HepG2 (cell line): ENCODE measurements at regions not wholly inside any gene's neighbourhood (a gene's known extent, or its start where the extent isn't known, plus 50 kb on each side); places are given as distances from the start of the nearest gene placed in this dataset.

Experiments
- ARID5B ChIP-seq: IDR thresholded peaks from 2 replicates; pipeline ENCODE4 v1.4.0; 2020; ENCODE audit warnings: mild to moderate bottlenecking, missing genetic modification reagents
- CHD4 ChIP-seq: fragments of 200-600 bp; sonication (generic); IDR thresholded peaks from 2 replicates; pipeline ENCODE4 v1.7.0; 2017; ENCODE audit warnings: mild to moderate bottlenecking, low read length, borderline replicate concordance
- EEA1 ChIP-seq: sonication (generic); formaldehyde crosslinking; IDR thresholded peaks from 2 replicates; pipeline ENCODE4 v1.5.1; 2020; ENCODE audit warnings: mild to moderate bottlenecking, missing genetic modification reagents, borderline replicate concordance
- HHEX ChIP-seq: IDR thresholded peaks from 2 replicates; pipeline ENCODE4 v1.6.1; 2016; ENCODE audit warnings: control low read depth
- HMGA1 ChIP-seq: sonication (generic); formaldehyde crosslinking; conservative IDR thresholded peaks from 2 replicates; pipeline ENCODE4 v1.4.0; 2020; ENCODE audit warnings: missing genetic modification reagents
- IRX3 ChIP-seq: sonication (generic); formaldehyde crosslinking; IDR thresholded peaks from 2 replicates; pipeline ENCODE4 v1.8.1; 2023; ENCODE audit warnings: mild to moderate bottlenecking, low read depth, missing genetic modification reagents, borderline replicate concordance
- KAT7 ChIP-seq: IDR thresholded peaks from 2 replicates; pipeline ENCODE4 v1.6.1; 2018; ENCODE audit warnings: borderline replicate concordance, missing compliant biosample characterization
- MBNL3 ChIP-seq: fragments of 250-450 bp; sonication (Bioruptor Pico); conservative IDR thresholded peaks from 2 replicates; pipeline ENCODE4 v1.8.0; 2022; ENCODE audit warnings: mild to moderate bottlenecking, inconsistent platforms
- NFKB2 ChIP-seq: sonication (generic); formaldehyde crosslinking; IDR thresholded peaks from 2 replicates; pipeline ENCODE4 v1.4.0; 2020; ENCODE audit warnings: missing genetic modification reagents, borderline replicate concordance
- PAWR ChIP-seq: sonication (generic); formaldehyde crosslinking; IDR thresholded peaks from 2 replicates; pipeline ENCODE4 v1.4.0; 2020; ENCODE audit warnings: missing genetic modification reagents, mild to moderate bottlenecking, borderline replicate concordance
- RBFOX2 ChIP-seq: fragments of 200-400 bp; formaldehyde crosslinking; IDR thresholded peaks from 2 replicates; pipeline ENCODE4 v1.6.1; 2017; ENCODE audit warnings: low read depth, mild to moderate bottlenecking, low read length
- SATB2 ChIP-seq: sonication (generic); formaldehyde crosslinking; IDR thresholded peaks from 2 replicates; pipeline ENCODE4 v1.5.0; 2020; ENCODE audit warnings: missing genetic modification reagents
- SOX13 ChIP-seq, 3 experiments: fragments of 450-650 bp in 1 of 3; sonication (generic) in 1 of 3; formaldehyde crosslinking in 1 of 3; IDR thresholded peaks in 2 of 3; conservative IDR thresholded peaks in 1 of 3; 2 replicates each; pipeline versions ENCODE4 v1.5.0 to v1.6.1; 2016 to 2020; ENCODE audit warnings: antibody characterized with exemption in 1 of 3, mild to moderate bottlenecking in 1 of 3, missing compliant biosample characterization in 1 of 3, missing genetic modification reagents in 1 of 3, moderate library complexity in 1 of 3
- THAP7 ChIP-seq: sonication (generic); formaldehyde crosslinking; IDR thresholded peaks from 2 replicates; pipeline ENCODE4 v1.8.1; 2023; ENCODE audit warnings: mild to moderate bottlenecking, missing genetic modification reagents
- ZHX1 ChIP-seq: sonication (generic); formaldehyde crosslinking; IDR thresholded peaks from 2 replicates; pipeline ENCODE4 v1.8.1; 2022; ENCODE audit warnings: low read depth, mild to moderate bottlenecking, missing genetic modification reagents
- ZMAT3 ChIP-seq: sonication (generic); formaldehyde crosslinking; conservative IDR thresholded peaks from 2 replicates; pipeline ENCODE4 v1.7.0; 2021; ENCODE audit warnings: missing genetic modification reagents
- ZMYM4 ChIP-seq: sonication (generic); formaldehyde crosslinking; IDR thresholded peaks from 2 replicates; pipeline ENCODE4 v1.8.1; 2023; ENCODE audit warnings: mild to moderate bottlenecking, missing genetic modification reagents
- ZNF230 ChIP-seq: sonication (generic); formaldehyde crosslinking; IDR thresholded peaks from 2 replicates; pipeline ENCODE4 v1.4.0; 2020; ENCODE audit warnings: mild to moderate bottlenecking, missing genetic modification reagents
- ZNF335 ChIP-seq: sonication (generic); formaldehyde crosslinking; IDR thresholded peaks from 2 replicates; pipeline ENCODE4 v1.4.0; 2020; ENCODE audit warnings: missing genetic modification reagents
- ZNF468 ChIP-seq: sonication (generic); formaldehyde crosslinking; IDR thresholded peaks from 2 replicates; pipeline ENCODE4 v1.8.0; 2022; ENCODE audit warnings: mild to moderate bottlenecking, moderate library complexity, missing genetic modification reagents
- ZNF562 ChIP-seq: sonication (generic); formaldehyde crosslinking; IDR thresholded peaks from 2 replicates; pipeline ENCODE4 v1.8.0; 2022; ENCODE audit warnings: missing genetic modification reagents, borderline replicate concordance

GRCh38 chr4:92012899-92013867 lies 290.6 kb upstream of the GRID2 start (continued):
- TF ChIP-seq ARID5B, result 0 out of 2 replicates have a peak, but pooled peaks have one; percentile 32
- TF ChIP-seq EEA1 (CRISPR knock-in tag), result no peak
- no peak for TF ChIP-seq HHEX (CRISPR knock-in tag)
- peak; percentile 90 for TF ChIP-seq ZMYM4 (CRISPR knock-in tag)
- no peak for TF ChIP-seq SATB2 (CRISPR knock-in tag)
- TF ChIP-seq MBNL3, result no peak
- TF ChIP-seq PAWR (CRISPR knock-in tag), result no peak
- no peak for TF ChIP-seq ZNF230 (CRISPR knock-in tag)
- no peak for TF ChIP-seq HMGA1
- no peak for TF ChIP-seq IRX3 (CRISPR knock-in tag)
- TF ChIP-seq RBFOX2, result no peak
- TF ChIP-seq ZNF468 (CRISPR knock-in tag), result no peak
- no peak for TF ChIP-seq ZNF562
- TF ChIP-seq ZMAT3 (CRISPR knock-in tag), result no peak
- no peak for TF ChIP-seq THAP7 (CRISPR knock-in tag)
- no peak for TF ChIP-seq KAT7 (CRISPR knock-in tag)
- TF ChIP-seq ZNF335, result no peak
- TF ChIP-seq CHD4, result no peak
- no peak for TF ChIP-seq NFKB2 (CRISPR knock-in tag)
- no peak for TF ChIP-seq ZHX1 (CRISPR knock-in tag)
- no peak for TF ChIP-seq SOX13 (IDR thresholded peaks at IDR 0.05)
- peak in 1 of 2 experiments; percentile 47; a peak in 1 of 4 replicates for TF ChIP-seq SOX13 (CRISPR knock-in tag; conservative IDR thresholded peaks at IDR 0.05 in 1 of 2, IDR thresholded peaks at IDR 0.05 in 1 of 2)
